Stomach (tissue), 4 donors: ENCODE measurements at regions not wholly inside any gene's neighbourhood (a gene's known extent, or its start where the extent isn't known, plus 50 kb on each side); places are given as distances from the start of the nearest gene placed in this dataset.

ENCODE experiments used
- CTCF ChIP-seq, 7 experiments: fragments of 450-650 bp in 4 of 7; fragments of 200-600 bp in 3 of 7; sonication (generic) in 3 of 7; IDR thresholded peaks; one replicate each; pipeline ENCODE4 v1.5.1; 2016 to 2019; ENCODE audit warnings: antibody characterized with exemption in 7 of 7, control low read depth in 2 of 7, mild to moderate bottlenecking in 1 of 7
- EP300 ChIP-seq: sonication (generic); formaldehyde crosslinking; IDR thresholded peaks from one replicate; pipeline ENCODE4 v1.6.1; 2017; ENCODE audit warnings: antibody characterized with exemption
- POLR2A ChIP-seq, 4 donors: fragments of 450-650 bp; IDR thresholded peaks; one replicate each; pipeline ENCODE4 v1.6.1; 2016; ENCODE audit warnings: antibody characterized with exemption in 4 of 4, control low read depth in 2 of 4, mild to moderate bottlenecking in 1 of 4, moderate library complexity in 1 of 4
- POLR2AphosphoS5 ChIP-seq, 3 donors: sonication (generic); formaldehyde crosslinking; IDR thresholded peaks; one replicate each; pipeline ENCODE4 v1.6.1; 2016; ENCODE audit warnings: antibody characterized with exemption in 3 of 3

GRCh38 chr5:91928754-91929521 is 545.8 kb upstream of the ARRDC3 start:
- peak in 3 of 7 experiments; percentile 20 to 39 (median 23) for TF ChIP-seq CTCF (IDR thresholded peaks at IDR 0.05)
- TF ChIP-seq POLR2A (IDR thresholded peaks at IDR 0.05): no peak
- TF ChIP-seq POLR2AphosphoS5 (IDR thresholded peaks at IDR 0.05): no peak
- no peak for TF ChIP-seq EP300
